CD1c-positive myeloid dendritic cell (primary cell): ENCODE measurements at regions not wholly inside any gene's neighbourhood (a gene's known extent, or its start where the extent isn't known, plus 50 kb on each side); places are given as distances from the start of the nearest gene placed in this dataset.

Source experiments
- DNase-seq: peaks from one replicate; pipeline ENCODE4 v3.0.0-alpha.2; 2016; ENCODE audit errors: extremely low spot score

- no peak for DNase-seq
Observed at GRCh38 chr2:155689791-155690190, 642.7 kb downstream of the NR4A2 start.

DNA sequence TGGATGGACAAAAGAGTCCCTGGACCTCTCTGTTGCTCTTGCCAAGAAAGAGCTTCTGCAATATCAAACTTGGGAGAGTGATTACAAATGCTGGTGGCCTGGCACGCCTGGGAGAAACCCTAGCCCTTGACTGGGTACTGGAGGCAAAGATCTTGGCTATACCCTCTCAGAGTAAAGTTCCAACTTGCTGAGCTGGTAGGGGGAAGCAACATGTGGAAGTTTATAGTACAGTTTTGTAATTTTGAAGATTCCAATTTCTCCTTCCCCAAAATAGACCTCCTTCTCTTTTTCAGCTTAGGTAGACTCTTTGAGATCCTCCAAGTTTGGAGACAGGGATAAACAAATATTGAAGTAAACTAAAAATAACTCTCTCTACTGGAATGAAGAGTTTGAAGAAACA, 645.3 kb downstream of the NR4A2 start:
- DNase-seq: peak; percentile 50

DNA sequence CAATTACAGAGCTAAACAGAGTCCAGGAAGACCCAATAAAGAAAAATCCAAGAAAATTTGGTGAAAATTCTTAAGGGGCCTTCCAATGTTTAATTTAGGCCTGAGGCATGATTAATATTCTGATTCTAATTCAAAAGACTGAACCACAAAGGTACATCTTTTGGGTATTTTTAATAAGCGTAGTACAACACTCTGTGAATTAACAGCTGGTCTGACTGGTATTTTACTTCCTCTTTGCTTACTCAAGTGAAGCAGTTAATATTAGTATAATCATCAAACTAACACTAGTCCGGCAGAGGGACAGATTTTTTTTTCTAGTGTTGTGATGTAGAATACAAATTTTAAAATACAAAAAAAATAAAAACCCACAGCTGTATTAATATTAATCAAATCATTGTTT, 652.9 kb downstream of the NR4A2 start:
- no peak for DNase-seq

DNA sequence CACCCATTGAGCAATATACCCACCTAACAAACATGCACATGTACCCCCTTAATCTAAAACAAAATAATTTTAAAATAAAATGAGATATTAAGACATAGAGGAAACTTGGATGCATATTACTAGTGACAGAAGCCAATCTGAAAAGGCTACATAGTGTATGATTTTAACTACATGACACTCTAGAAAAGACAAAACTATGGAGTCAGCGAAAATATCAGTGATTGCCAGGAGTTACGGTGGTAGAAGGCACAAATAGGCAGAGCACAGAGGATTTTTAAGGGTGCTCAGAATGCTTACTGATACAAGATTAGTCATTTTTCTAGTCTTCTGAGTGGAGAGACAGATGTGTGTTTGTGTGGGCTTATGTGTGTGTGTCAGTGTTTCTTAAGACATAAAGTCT, 656.6 kb downstream of the NR4A2 start:
- no peak for DNase-seq

DNA sequence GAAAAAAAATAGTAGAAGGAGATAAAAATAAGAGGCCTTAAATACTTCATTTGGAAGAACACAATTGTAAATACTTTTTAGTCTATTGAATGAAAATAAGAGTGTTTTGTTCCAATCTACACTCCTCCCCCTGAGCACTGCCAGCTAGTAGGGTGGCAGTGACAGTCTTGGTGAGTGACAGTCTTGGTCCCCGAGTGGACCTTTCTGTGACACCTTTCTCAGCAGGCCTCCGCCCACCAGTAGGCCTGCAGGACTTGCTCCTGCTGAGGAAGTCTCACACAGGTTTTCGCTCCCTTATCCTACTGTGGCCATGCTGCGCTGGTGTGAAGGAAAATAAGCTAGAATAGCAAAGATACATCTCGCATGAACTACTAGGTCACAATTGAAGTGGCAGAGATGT, 666.8 kb downstream of the NR4A2 start:
- no peak for DNase-seq

GRCh38 chr2:155663265-155663664, 669.3 kb downstream of the NR4A2 start:
- no peak for DNase-seq

DNA sequence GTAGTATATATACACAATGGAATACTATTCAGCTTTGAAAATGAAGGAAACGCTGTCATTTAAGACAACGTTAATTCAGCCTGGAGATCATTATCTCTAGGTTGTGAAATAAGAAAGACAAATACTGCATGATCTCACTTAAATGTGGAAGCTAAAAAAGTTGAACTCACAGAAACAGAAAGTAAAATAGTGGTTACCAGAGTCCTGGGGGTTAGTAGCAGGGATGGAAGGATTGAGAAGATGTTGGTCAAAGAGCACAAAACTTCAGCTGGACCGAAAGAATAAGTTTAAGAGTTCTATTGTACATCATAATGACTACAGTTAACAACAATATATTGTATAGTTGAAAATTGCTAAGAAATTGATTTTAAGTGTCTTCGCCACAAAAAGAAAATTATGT, 670.3 kb downstream of the NR4A2 start:
- no peak for DNase-seq

- no peak for DNase-seq
Observed at GRCh38 chr2:155653176-155653575, 679.3 kb downstream of the NR4A2 start.

DNA sequence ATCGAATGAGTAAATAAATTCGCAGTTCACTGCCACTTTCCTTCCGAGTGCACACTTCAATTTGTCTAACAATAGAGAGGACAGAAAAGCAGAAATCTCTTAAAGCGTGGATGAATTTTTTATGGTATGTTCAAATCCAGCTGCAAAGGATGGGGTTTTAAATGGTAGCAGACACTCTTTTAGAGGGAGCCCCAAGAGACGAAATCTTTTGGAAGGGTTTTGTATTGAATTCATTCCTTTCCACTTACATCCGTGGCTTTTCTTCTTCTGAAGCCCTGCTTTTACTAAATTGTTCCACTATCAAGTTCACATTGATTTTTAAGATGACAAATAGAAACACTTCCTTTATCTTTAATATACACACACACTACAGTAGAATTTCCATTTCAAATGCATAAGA, 680.7 kb downstream of the NR4A2 start:
- no peak for DNase-seq

DNA sequence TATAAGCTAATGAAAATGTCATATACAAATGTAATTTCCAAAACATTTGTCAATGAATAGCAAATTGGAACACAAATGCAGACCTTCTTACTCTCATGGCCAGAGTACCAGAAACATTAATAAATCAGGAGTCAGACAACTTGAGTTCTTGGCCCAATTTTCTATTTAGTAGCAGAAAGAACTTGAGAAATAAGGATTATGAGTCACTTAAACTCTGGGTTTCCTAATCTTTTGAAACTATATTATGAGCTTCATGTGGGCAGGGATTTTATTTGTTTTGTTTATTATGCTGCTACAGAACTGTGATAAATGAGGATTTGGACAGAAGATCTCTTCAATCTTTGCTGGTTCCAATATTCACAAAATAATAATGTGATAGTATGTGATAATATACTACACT, 686.7 kb downstream of the NR4A2 start:
- no peak for DNase-seq

GRCh38 chr2:155643056-155643775, 689.3 kb downstream of the NR4A2 start:
- no peak for DNase-seq

- peak; percentile 68 for DNase-seq
Observed at GRCh38 chr2:155633887-155634570, 698.5 kb downstream of the NR4A2 start.

- no peak for DNase-seq
Observed at GRCh38 chr2:155633060-155633839, 699.3 kb downstream of the NR4A2 start.

- no peak for DNase-seq
Observed at GRCh38 chr2:155630760-155631159, 701.8 kb downstream of the NR4A2 start.

DNA sequence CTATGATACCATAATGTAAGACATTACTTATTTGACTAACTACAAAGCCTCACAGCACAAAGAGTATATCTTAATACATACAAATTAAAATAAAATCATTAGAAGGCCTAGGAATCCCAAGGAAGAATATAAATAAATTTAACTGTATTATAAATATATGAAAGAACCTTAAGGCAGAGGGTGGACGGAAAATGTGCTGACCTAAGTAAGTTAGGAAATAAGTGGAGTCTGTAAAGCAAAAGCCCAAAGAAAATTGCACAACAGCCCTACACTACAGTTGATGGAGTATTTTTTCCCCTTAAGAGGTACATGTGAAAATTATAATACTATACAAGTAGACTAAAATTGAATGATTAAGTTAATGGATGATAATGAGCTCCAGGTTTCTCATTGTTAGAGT, 710.1 kb downstream of the NR4A2 start:
- DNase-seq: no peak

- DNase-seq: no peak
Observed at GRCh38 chr2:155600914-155601760, 731.4 kb downstream of the NR4A2 start.

DNA sequence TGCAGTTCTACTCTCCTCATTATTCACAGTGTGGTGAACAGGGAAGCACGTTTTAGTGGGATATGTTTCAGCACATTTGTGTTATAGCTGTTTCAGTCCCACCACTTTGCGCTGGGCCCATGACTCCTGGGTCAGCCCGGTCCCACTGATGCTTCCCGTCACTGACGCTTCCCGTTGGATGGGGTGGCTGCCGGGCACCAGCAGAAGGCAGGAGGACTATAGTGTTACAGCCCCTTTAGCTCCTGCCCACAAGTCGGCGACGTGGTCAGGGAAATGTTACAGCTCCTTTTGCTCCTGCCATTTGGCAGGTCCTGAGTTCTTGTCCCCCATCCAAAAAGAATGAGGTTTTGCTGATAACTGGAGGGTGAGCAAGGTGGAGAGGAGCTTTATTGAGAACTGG, 732.2 kb downstream of the NR4A2 start:
- DNase-seq: no peak

DNA sequence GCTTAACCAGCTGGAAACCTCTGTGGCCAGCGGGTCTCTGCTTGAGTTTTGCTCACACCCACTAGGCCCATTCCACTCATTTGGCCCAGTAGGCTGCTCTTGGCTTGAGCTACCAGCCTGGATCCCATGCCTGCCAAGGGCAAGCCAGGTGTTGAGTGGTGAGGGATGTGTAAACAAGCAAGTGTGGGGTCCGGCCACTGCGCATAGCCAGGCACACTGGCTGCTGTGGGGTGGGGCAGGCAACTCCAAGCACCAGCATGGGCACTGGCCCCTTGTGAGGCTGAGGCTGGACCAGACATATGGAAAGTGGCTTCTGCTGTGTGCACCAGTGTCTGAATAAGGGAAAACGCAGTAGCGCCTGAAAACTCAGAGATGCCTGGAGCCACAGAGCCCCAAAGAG, 732.7 kb downstream of the NR4A2 start:
- no peak for DNase-seq

DNA sequence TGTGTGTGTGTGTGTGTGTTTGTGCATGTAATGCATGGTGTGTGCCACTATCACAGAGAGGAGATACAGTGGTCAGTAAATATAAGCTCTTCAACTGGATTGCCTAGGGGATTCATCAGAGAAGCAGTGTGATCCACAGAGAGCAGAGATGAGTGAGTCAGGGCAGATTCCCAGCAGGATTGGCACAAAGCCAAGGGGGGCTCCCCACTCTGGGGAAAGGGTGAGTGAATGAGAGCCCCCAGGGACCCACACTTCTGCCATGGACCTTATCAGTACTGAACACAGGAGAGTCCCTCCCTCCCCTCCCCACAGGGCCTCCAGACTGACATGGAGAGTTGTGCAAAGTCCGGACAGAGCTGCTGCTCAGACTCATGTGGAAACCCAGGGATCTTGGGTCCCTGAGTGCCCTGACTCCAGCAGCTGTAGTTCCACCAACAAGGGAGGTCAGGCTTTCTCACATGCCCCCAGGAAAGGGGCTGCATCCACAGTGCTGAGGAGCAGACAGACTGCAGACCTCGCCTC, 748.8 kb downstream of the NR4A2 start:
- DNase-seq: no peak

- peak; percentile 12 for DNase-seq
Observed at GRCh38 chr2:155574941-155575340, 757.6 kb downstream of the NR4A2 start.

- no peak for DNase-seq
Observed at GRCh38 chr2:155547571-155547970, 785.0 kb downstream of the NR4A2 start.
